Fibroblast of mammary gland (primary cell): ENCODE measurements at regions not wholly inside any gene's neighbourhood (a gene's known extent, or its start where the extent isn't known, plus 50 kb on each side); places are given as distances from the start of the nearest gene placed in this dataset.
"Not testable (repeated sequence)": the region's sequence is repeated elsewhere in the genome, so short reads cannot be mapped to it uniquely, and the experiment has no call there.

ENCODE experiments used
- DNase-seq: peaks from one replicate; pipeline ENCODE4 v3.0.0-alpha.2; 2010; ENCODE audit warnings: low read depth
- H3K4me3 ChIP-seq: 2 replicates; pipeline ENCODE4 v1.5.1; 2011; ENCODE audit warnings: low read depth, mild to moderate bottlenecking, low read length, moderate library complexity; ENCODE audit not compliant: control insufficient read depth
- CTCF ChIP-seq: conservative IDR thresholded peaks from 2 replicates; pipeline ENCODE4 v1.5.1; 2011; ENCODE audit warnings: low read depth, low read length, inconsistent platforms; ENCODE audit not compliant: control insufficient read depth, insufficient read depth

GRCh38 chr5:2865856-2866255 lies 114.4 kb upstream of the IRX2 start:
- no peak for DNase-seq
- TF ChIP-seq CTCF = no peak
- no peak overlapping the region for H3K4me3 ChIP-seq

- no peak for DNase-seq
- no peak for TF ChIP-seq CTCF
- H3K4me3 ChIP-seq = no peak overlapping the region
Observed at GRCh38 chr5:2864515-2865105, 113.1 kb upstream of the IRX2 start.

- DNase-seq = no peak
- H3K4me3 ChIP-seq = no peak overlapping the region
- no peak for TF ChIP-seq CTCF
Observed at GRCh38 chr5:2863675-2864433, 112.4 kb upstream of the IRX2 start.

GRCh38 chr5:2863133-2863532 lies 111.7 kb upstream of the IRX2 start:
- H3K4me3 ChIP-seq = no peak overlapping the region
- no peak for TF ChIP-seq CTCF
- no peak for DNase-seq

GRCh38 chr5:2862176-2862575 lies 110.7 kb upstream of the IRX2 start:
- DNase-seq, H3K4me3 ChIP-seq: not testable (repeated sequence)

- no peak overlapping the region for H3K4me3 ChIP-seq
- no peak for DNase-seq
- no peak for TF ChIP-seq CTCF
Observed at GRCh38 chr5:2861605-2862004, 110.1 kb upstream of the IRX2 start.

- no peak for TF ChIP-seq CTCF
- no peak for DNase-seq
- no peak overlapping the region for H3K4me3 ChIP-seq
Observed at GRCh38 chr5:2860101-2860500, 108.6 kb upstream of the IRX2 start.
